ENCODE measurements at regions not wholly inside any gene's neighbourhood (a gene's known extent, or its start where the extent isn't known, plus 50 kb on each side); places are given as distances from the start of the nearest gene placed in this dataset.

DNA sequence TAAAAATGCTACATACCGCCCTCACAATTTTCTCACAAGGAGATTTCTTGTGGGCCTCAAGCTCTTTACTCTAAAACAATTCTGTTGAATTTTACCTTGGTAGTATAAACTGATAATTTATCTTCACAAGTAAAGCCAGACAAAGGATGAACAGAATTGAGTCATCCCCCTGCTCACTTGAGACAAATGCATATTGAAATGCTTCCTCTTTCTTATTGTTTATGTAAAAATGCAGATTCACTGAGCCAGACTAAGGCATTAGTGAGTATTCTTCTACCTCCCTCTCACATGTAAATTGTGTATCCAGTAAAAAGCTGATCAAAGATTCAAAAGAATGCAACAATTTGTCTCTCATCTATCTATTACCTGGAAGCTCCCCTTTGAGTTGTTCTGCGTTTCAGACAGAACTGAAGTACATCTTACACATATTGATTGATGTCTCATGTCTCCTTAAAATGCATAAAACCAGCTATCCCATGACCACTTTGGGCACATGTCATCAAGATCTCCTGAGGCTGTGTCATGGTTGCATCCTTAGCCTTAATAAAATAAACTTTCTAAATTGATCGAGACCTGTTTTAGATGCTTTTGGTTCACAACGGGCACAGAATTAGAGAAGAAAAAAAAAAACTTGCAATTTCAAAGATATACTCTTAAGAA is 743.1 kb upstream of the B3GALT2 start (continued):
- TF ChIP-seq, protein P1, sequence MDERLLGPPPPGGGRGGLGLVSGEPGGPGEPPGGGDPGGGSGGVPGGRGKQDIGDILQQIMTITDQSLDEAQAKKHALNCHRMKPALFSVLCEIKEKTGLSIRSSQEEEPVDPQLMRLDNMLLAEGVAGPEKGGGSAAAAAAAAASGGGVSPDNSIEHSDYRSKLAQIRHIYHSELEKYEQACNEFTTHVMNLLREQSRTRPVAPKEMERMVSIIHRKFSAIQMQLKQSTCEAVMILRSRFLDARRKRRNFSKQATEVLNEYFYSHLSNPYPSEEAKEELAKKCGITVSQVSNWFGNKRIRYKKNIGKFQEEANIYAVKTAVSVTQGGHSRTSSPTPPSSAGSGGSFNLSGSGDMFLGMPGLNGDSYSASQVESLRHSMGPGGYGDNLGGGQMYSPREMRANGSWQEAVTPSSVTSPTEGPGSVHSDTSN (CRISPR knock-in tag; IDR thresholded peaks at IDR 0.05; ENCODE audit: low read depth): no peak
- TF ChIP-seq, protein P1 (tag; conservative IDR thresholded peaks at IDR 0.05; ENCODE audit: low read depth): no peak
- TF ChIP-seq TEAD4 (IDR thresholded peaks at IDR 0.05; ENCODE audit: low read length) (no peak), TEAD4 (CRISPR knock-in tag; IDR thresholded peaks at IDR 0.05; ENCODE audit: borderline replicate concordance) (no peak), ZNF778 (CRISPR knock-in tag; IDR thresholded peaks at IDR 0.05) (no peak), ELF1 (tag; IDR thresholded peaks at IDR 0.05) (no peak), MXI1 (IDR thresholded peaks at IDR 0.05; ENCODE audit: low read depth, low read length) (no peak), NFE2L1 (tag; IDR thresholded peaks at IDR 0.05; ENCODE audit: borderline replicate concordance, low read depth) (no peak)
- TF ChIP-seq, protein P2, sequence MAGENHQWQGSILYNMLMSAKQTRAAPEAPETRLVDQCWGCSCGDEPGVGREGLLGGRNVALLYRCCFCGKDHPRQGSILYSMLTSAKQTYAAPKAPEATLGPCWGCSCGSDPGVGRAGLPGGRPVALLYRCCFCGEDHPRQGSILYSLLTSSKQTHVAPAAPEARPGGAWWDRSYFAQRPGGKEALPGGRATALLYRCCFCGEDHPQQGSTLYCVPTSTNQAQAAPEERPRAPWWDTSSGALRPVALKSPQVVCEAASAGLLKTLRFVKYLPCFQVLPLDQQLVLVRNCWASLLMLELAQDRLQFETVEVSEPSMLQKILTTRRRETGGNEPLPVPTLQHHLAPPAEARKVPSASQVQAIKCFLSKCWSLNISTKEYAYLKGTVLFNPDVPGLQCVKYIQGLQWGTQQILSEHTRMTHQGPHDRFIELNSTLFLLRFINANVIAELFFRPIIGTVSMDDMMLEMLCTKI (IDR thresholded peaks at IDR 0.05; ENCODE audit: partially characterized antibody): no peak

All from K562 (cell line).